ENCODE measurements at regions not wholly inside any gene's neighbourhood (a gene's known extent, or its start where the extent isn't known, plus 50 kb on each side); places are given as distances from the start of the nearest gene placed in this dataset.

GRCh38 chr2:2861666-2862240 lies 515.9 kb downstream of the EIPR1 start:
- intact Hi-C loops (cut with DNase I) = no loop called here
- DNase-seq = peak in 1 of 10 donors; percentile 67

GRCh38 chr2:2860589-2861300 lies 516.9 kb downstream of the EIPR1 start:
- peak in 1 of 10 donors; percentile 65 for DNase-seq

GRCh38 chr2:2859732-2860131 lies 517.9 kb downstream of the EIPR1 start:
- no peak for DNase-seq
- intact Hi-C loops (cut with DNase I) = no loop called here

More at GRCh38 chr2:2860589-2861300, 516.9 kb downstream of the EIPR1 start:
- intact Hi-C loops (cut with DNase I) = no loop called here

GRCh38 chr2:2859164-2859563 lies 518.5 kb downstream of the EIPR1 start:
- intact Hi-C loops (cut with DNase I) = no loop called here
- peak in 1 of 10 donors; percentile 40 for DNase-seq

GRCh38 chr2:2856723-2857415 lies 520.7 kb downstream of the EIPR1 start:
- intact Hi-C loops (cut with DNase I) = no loop called here
- DNase-seq = peak in 1 of 10 donors; percentile 5

- intact Hi-C loops (cut with DNase I) = no loop called here
Measured at GRCh38 chr2:2855297-2855696, 522.3 kb downstream of the EIPR1 start.

GRCh38 chr2:2853346-2853745 lies 522.3 kb upstream of the MYT1L start:
- intact Hi-C loops (cut with DNase I) = no loop called here
- DNase-seq = no peak

More at GRCh38 chr2:2855297-2855696, 522.3 kb downstream of the EIPR1 start:
- peak in 1 of 10 donors; percentile 3 for DNase-seq

GRCh38 chr2:2851806-2852777 lies 521.0 kb upstream of the MYT1L start:
- peak in 1 of 10 donors; percentile 68 for DNase-seq
- intact Hi-C loops (cut with DNase I) = no loop called here

- peak in 1 of 10 donors; percentile 48 for DNase-seq
- intact Hi-C loops (cut with DNase I) = no loop called here
Measured at GRCh38 chr2:2851316-2851715, 520.2 kb upstream of the MYT1L start.

- peak in 1 of 10 donors; percentile 19 for DNase-seq
- intact Hi-C loops (cut with DNase I) = no loop called here
Measured at GRCh38 chr2:2850859-2851258, 519.8 kb upstream of the MYT1L start.

GRCh38 chr2:2850218-2850755 lies 519.2 kb upstream of the MYT1L start:
- intact Hi-C loops (cut with DNase I) = no loop called here
- DNase-seq = peak in 1 of 10 donors; percentile 67

GRCh38 chr2:2849464-2850217 lies 518.6 kb upstream of the MYT1L start:
- DNase-seq = peak in 1 of 10 donors; percentile 67
- intact Hi-C loops (cut with DNase I) = no loop called here

GRCh38 chr2:2848621-2849333 lies 517.7 kb upstream of the MYT1L start:
- intact Hi-C loops (cut with DNase I) = no loop called here
- DNase-seq = peak in 2 of 10 donors; percentile 36 to 77

GRCh38 chr2:2848198-2848597 lies 517.1 kb upstream of the MYT1L start:
- intact Hi-C loops (cut with DNase I) = no loop called here
- DNase-seq = no peak

GRCh38 chr2:2847209-2847676 lies 516.2 kb upstream of the MYT1L start:
- DNase-seq = peak in 1 of 10 donors; percentile 76
- intact Hi-C loops (cut with DNase I) = no loop called here

- peak in 8 of 10 donors; percentile 26 to 94 (median 73) for DNase-seq
- intact Hi-C loops (cut with DNase I) = no loop called here
Measured at GRCh38 chr2:2846332-2847208, 515.5 kb upstream of the MYT1L start.

- peak in 1 of 10 donors; percentile 83 for DNase-seq
- intact Hi-C loops (cut with DNase I) = no loop called here
Measured at GRCh38 chr2:2845806-2846315, 514.8 kb upstream of the MYT1L start.

All from posterior cingulate gyrus (tissue), 11 donors.